ENCODE measurements at regions not wholly inside any gene's neighbourhood (a gene's known extent, or its start where the extent isn't known, plus 50 kb on each side); places are given as distances from the start of the nearest gene placed in this dataset.
A peak's percentile ranks its signal among the peaks of the same experiment; 100 is the strongest.

- no peaks in the 10 kb centered on the region for H3K79me1 ChIP-seq (replicated peaks; ENCODE audit: low read length, poor library complexity, severe bottlenecking)
- no peak overlapping the region for H3K27ac ChIP-seq (ENCODE audit: low read length, poor library complexity, severe bottlenecking)
- no peaks in the 10 kb centered on the region for H3K9me3 ChIP-seq (ENCODE audit: control insufficient read depth, low read length)
- H3K18ac ChIP-seq (ENCODE audit: low read depth in 1 of 2, low read length in 2 of 2): no peak overlapping the region
- H4K8ac ChIP-seq (ENCODE audit: low read length): no peak overlapping the region
- H3K36me3 ChIP-seq (ENCODE audit: control insufficient read depth in 1 of 2, insufficient read depth in 2 of 2, low read depth in 1 of 2, low read length in 2 of 2): no peaks in the 10 kb centered on the region
- H2AFZ ChIP-seq (ENCODE audit: low read depth, low read length): no peak overlapping the region
- no peak overlapping the region for H2BK15ac ChIP-seq (ENCODE audit: low read depth, poor library complexity, severe bottlenecking)
- no peak overlapping the region for H3K4me2 ChIP-seq (ENCODE audit: low read length, poor library complexity, severe bottlenecking)
- no peaks in the 10 kb centered on the region for H3K27me3 ChIP-seq (ENCODE audit: control insufficient read depth in 1 of 2, insufficient read depth in 1 of 2, low read length in 2 of 2)
- peak overlapping the region; percentile 12 for H2AK5ac ChIP-seq (ENCODE audit: low read length, severe bottlenecking)
- H2BK5ac ChIP-seq (ENCODE audit: low read depth, low read length, poor library complexity, severe bottlenecking): no peak overlapping the region
- H3K4ac ChIP-seq (ENCODE audit: low read depth in 1 of 2, low read length in 2 of 2): no peak overlapping the region
- no peak for DNase-seq
- H2BK120ac ChIP-seq (ENCODE audit: low read depth, low read length): no peak overlapping the region
- 98% methylated on average over 14 of the region's 14 CpGs for WGBS
- no peak overlapping the region for H3K9ac ChIP-seq (ENCODE audit: low read length)
- H3K4me1 ChIP-seq (ENCODE audit: control insufficient read depth, insufficient read depth, low read depth, low read length): peaks cover 7% of the 10 kb centered on the region
- no peak overlapping the region for H2BK12ac ChIP-seq (ENCODE audit: low read length in 2 of 2)
- no peak overlapping the region for H3K14ac ChIP-seq (ENCODE audit: low read length in 2 of 2)
- H3K23ac ChIP-seq (ENCODE audit: low read length in 2 of 2): no peak overlapping the region
- no peak overlapping the region for H3K4me3 ChIP-seq (ENCODE audit: insufficient read depth in 1 of 2, low read depth in 1 of 2, low read length in 2 of 2)
- H4K91ac ChIP-seq (ENCODE audit: low read length): no peak overlapping the region
Measured at GRCh38 chr1:80050523-80050922, 1044.0 kb upstream of the ADGRL4 start.

GRCh38 chr1:80050085-80050484, 1043.6 kb upstream of the ADGRL4 start:
- H4K91ac ChIP-seq (ENCODE audit: low read length): no peak overlapping the region
- no peak overlapping the region for H3K14ac ChIP-seq (ENCODE audit: low read length in 2 of 2)
- H3K4ac ChIP-seq (ENCODE audit: low read depth in 1 of 2, low read length in 2 of 2): no peak overlapping the region
- H2BK5ac ChIP-seq (ENCODE audit: low read depth, low read length, poor library complexity, severe bottlenecking): no peak overlapping the region
- H2BK120ac ChIP-seq (ENCODE audit: low read depth, low read length): no peak overlapping the region
- no peak overlapping the region for H2AFZ ChIP-seq (ENCODE audit: low read depth, low read length)
- no peaks in the 10 kb centered on the region for H3K9me3 ChIP-seq (ENCODE audit: control insufficient read depth, low read length)
- no peak overlapping the region for H3K27ac ChIP-seq (ENCODE audit: low read length, poor library complexity, severe bottlenecking)
- H2BK15ac ChIP-seq (ENCODE audit: low read depth, poor library complexity, severe bottlenecking): no peak overlapping the region
- no peak overlapping the region for H2BK12ac ChIP-seq (ENCODE audit: low read length in 2 of 2)
- peaks cover 7% of the 10 kb centered on the region for H3K4me1 ChIP-seq (ENCODE audit: control insufficient read depth, insufficient read depth, low read depth, low read length)
- no peak overlapping the region for H3K18ac ChIP-seq (ENCODE audit: low read depth in 1 of 2, low read length in 2 of 2)
- no peak overlapping the region for H3K23ac ChIP-seq (ENCODE audit: low read length in 2 of 2)
- no peak overlapping the region for H3K9ac ChIP-seq (ENCODE audit: low read length)
- no peaks in the 10 kb centered on the region for H3K36me3 ChIP-seq (ENCODE audit: control insufficient read depth in 1 of 2, insufficient read depth in 2 of 2, low read depth in 1 of 2, low read length in 2 of 2)
- H2AK5ac ChIP-seq (ENCODE audit: low read length, severe bottlenecking): peak overlapping the region; percentile 12
- H3K4me2 ChIP-seq (ENCODE audit: low read length, poor library complexity, severe bottlenecking): no peak overlapping the region
- no peaks in the 10 kb centered on the region for H3K79me1 ChIP-seq (replicated peaks; ENCODE audit: low read length, poor library complexity, severe bottlenecking)
- 98% methylated on average over 15 of the region's 15 CpGs for WGBS
- no peak overlapping the region for H3K4me3 ChIP-seq (ENCODE audit: insufficient read depth in 1 of 2, low read depth in 1 of 2, low read length in 2 of 2)
- H3K27me3 ChIP-seq (ENCODE audit: control insufficient read depth in 1 of 2, insufficient read depth in 1 of 2, low read length in 2 of 2): no peaks in the 10 kb centered on the region
- DNase-seq: no peak
- H4K8ac ChIP-seq (ENCODE audit: low read length): no peak overlapping the region

GRCh38 chr1:80048716-80049115, 1042.2 kb upstream of the ADGRL4 start:
- Histone ChIP-seq H3K14ac (ENCODE audit: low read length in 2 of 2) (no peak overlapping the region), H2AFZ (ENCODE audit: low read depth, low read length) (no peak overlapping the region), H3K79me1 (replicated peaks; ENCODE audit: low read length, poor library complexity, severe bottlenecking) (no peaks in the 10 kb centered on the region), H3K27ac (ENCODE audit: low read length, poor library complexity, severe bottlenecking) (peak overlapping the region; percentile 34), H2BK5ac (ENCODE audit: low read depth, low read length, poor library complexity, severe bottlenecking) (peak overlapping the region; percentile 49), H3K18ac (ENCODE audit: low read depth in 1 of 2, low read length in 2 of 2) (no peak overlapping the region), H3K4me3 (ENCODE audit: insufficient read depth in 1 of 2, low read depth in 1 of 2, low read length in 2 of 2) (no peak overlapping the region), H3K9ac (ENCODE audit: low read length) (no peak overlapping the region), H3K36me3 (ENCODE audit: control insufficient read depth in 1 of 2, insufficient read depth in 2 of 2, low read depth in 1 of 2, low read length in 2 of 2) (no peaks in the 10 kb centered on the region), H3K4me1 (ENCODE audit: control insufficient read depth, insufficient read depth, low read depth, low read length) (peaks cover 2% of the 10 kb centered on the region), H2BK12ac (ENCODE audit: low read length in 2 of 2) (no peak overlapping the region), H3K9me3 (ENCODE audit: control insufficient read depth, low read length) (no peaks in the 10 kb centered on the region), H3K23ac (ENCODE audit: low read length in 2 of 2) (no peak overlapping the region), H3K4ac (ENCODE audit: low read depth in 1 of 2, low read length in 2 of 2) (no peak overlapping the region), H4K8ac (ENCODE audit: low read length) (no peak overlapping the region), H3K27me3 (ENCODE audit: control insufficient read depth in 1 of 2, insufficient read depth in 1 of 2, low read length in 2 of 2) (no peaks in the 10 kb centered on the region), H4K91ac (ENCODE audit: low read length) (no peak overlapping the region), H2BK120ac (ENCODE audit: low read depth, low read length) (no peak overlapping the region), H3K4me2 (ENCODE audit: low read length, poor library complexity, severe bottlenecking) (no peak overlapping the region), H2AK5ac (ENCODE audit: low read length, severe bottlenecking) (no peak overlapping the region), H2BK15ac (ENCODE audit: low read depth, poor library complexity, severe bottlenecking) (no peak overlapping the region)
- DNase-seq: no peak

- H3K18ac ChIP-seq (ENCODE audit: low read depth in 1 of 2, low read length in 2 of 2): no peak overlapping the region
- no peak overlapping the region for H2BK120ac ChIP-seq (ENCODE audit: low read depth, low read length)
- no peak overlapping the region for H3K23ac ChIP-seq (ENCODE audit: low read length in 2 of 2)
- H4K8ac ChIP-seq (ENCODE audit: low read length): no peak overlapping the region
- no peak overlapping the region for H4K91ac ChIP-seq (ENCODE audit: low read length)
- no peak overlapping the region for H3K4me2 ChIP-seq (ENCODE audit: low read length, poor library complexity, severe bottlenecking)
- no peaks in the 10 kb centered on the region for H3K9me3 ChIP-seq (ENCODE audit: control insufficient read depth, low read length)
- no peak overlapping the region for H3K9ac ChIP-seq (ENCODE audit: low read length)
- H3K14ac ChIP-seq (ENCODE audit: low read length in 2 of 2): no peak overlapping the region
- no peaks in the 10 kb centered on the region for H3K36me3 ChIP-seq (ENCODE audit: control insufficient read depth in 1 of 2, insufficient read depth in 2 of 2, low read depth in 1 of 2, low read length in 2 of 2)
- H3K4ac ChIP-seq (ENCODE audit: low read depth in 1 of 2, low read length in 2 of 2): no peak overlapping the region
- no peak overlapping the region for H2AK5ac ChIP-seq (ENCODE audit: low read length, severe bottlenecking)
- H2AFZ ChIP-seq (ENCODE audit: low read depth, low read length): no peak overlapping the region
- H2BK5ac ChIP-seq (ENCODE audit: low read depth, low read length, poor library complexity, severe bottlenecking): no peak overlapping the region
- no peak overlapping the region for H3K27ac ChIP-seq (ENCODE audit: low read length, poor library complexity, severe bottlenecking)
- H2BK15ac ChIP-seq (ENCODE audit: low read depth, poor library complexity, severe bottlenecking): no peak overlapping the region
- H3K4me3 ChIP-seq (ENCODE audit: insufficient read depth in 1 of 2, low read depth in 1 of 2, low read length in 2 of 2): no peak overlapping the region
- H3K27me3 ChIP-seq (ENCODE audit: control insufficient read depth in 1 of 2, insufficient read depth in 1 of 2, low read length in 2 of 2): no peaks in the 10 kb centered on the region
- no peak overlapping the region for H2BK12ac ChIP-seq (ENCODE audit: low read length in 2 of 2)
- 94% methylated on average over 2 of the region's 2 CpGs for whole genome bisulfite sequencing
- H3K4me1 ChIP-seq (ENCODE audit: control insufficient read depth, insufficient read depth, low read depth, low read length): no peaks in the 10 kb centered on the region
- H3K79me1 ChIP-seq (replicated peaks; ENCODE audit: low read length, poor library complexity, severe bottlenecking): no peaks in the 10 kb centered on the region
- no peak for DNase-seq
Measured at GRCh38 chr1:80047791-80048190, 1041.3 kb upstream of the ADGRL4 start.

All from mesenchymal stem cell (in vitro differentiated cells and primary cell).